GM18517 (cell line): ENCODE measurements at regions not wholly inside any gene's neighbourhood (a gene's known extent, or its start where the extent isn't known, plus 50 kb on each side); places are given as distances from the start of the nearest gene placed in this dataset.
"Not testable (repeated sequence)": the region's sequence is repeated elsewhere in the genome, so short reads cannot be mapped to it uniquely, and the experiment has no call there.

Experiments
- ATAC-seq: cut with Tn5 transposase; IDR thresholded peaks from one replicate; pipeline ENCODE4 v1.9.1; 2021; ENCODE audit warnings: mild to moderate bottlenecking, moderate library complexity; ENCODE audit not compliant: unreplicated experiment

DNA sequence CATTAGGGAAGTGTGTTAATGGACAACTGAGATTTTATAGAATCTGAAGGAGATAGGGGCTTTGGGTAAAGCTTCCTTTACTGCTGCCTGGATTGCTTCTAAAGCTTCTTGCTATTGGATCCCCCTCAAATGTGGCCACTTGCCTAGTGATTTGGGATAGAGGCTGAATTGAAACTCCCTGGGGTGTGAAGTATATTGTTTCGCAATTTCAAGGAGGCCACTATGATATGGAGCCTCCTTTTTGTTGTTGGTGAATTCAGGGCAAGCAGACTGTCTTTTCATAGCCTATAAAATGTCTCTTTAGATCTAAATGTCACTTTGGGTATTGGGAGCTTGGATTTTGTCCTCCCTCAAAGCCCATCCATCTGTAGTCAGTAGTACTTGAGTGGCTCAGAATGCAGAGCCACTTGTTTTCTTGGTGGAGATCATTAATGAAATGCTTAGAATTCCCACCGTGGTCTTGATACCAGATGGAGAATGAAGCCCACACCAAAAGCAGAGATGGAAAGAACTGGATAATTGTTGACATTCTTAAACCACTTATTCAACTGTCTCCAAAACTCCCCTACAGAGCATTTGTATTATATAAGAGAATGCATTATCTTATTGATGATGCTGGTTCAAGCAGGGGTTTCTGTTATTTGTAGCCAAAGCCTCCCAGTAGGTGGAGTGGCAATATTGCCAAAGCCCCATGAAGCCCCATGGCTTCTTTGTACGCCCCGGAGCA, 144.3 kb upstream of the KCNE2 start:
- no peak for ATAC-seq

DNA sequence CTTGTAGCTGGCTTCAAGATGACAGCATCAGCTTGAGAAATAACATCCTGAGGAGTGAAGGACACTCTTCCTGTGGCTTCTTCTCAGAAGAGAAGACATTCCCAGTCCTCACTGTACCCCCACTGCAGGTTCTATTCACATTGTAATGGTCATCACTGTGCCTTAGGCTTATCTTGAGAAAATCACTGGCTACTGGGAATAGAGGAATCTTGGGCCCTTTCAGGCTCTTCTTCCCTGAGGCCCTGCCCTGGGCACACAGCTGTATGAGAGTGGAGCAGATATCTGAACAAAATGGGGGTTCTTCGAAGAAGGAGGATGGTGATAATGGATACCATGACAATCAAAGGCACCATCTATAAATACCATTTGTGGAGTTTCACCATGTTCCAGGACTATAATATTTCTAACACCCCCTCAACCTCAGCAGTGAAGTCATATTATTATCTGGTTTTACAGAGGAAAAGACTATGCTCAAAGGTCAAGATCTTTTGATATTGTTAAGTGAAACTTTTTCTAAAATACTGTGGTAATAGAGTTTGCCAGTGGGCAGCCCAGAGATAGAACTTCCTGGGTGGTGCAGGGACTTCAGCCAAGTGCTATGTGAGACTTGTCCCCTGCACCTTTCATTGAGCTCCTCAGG, 143.1 kb upstream of the KCNE2 start:
- no peak for ATAC-seq

DNA sequence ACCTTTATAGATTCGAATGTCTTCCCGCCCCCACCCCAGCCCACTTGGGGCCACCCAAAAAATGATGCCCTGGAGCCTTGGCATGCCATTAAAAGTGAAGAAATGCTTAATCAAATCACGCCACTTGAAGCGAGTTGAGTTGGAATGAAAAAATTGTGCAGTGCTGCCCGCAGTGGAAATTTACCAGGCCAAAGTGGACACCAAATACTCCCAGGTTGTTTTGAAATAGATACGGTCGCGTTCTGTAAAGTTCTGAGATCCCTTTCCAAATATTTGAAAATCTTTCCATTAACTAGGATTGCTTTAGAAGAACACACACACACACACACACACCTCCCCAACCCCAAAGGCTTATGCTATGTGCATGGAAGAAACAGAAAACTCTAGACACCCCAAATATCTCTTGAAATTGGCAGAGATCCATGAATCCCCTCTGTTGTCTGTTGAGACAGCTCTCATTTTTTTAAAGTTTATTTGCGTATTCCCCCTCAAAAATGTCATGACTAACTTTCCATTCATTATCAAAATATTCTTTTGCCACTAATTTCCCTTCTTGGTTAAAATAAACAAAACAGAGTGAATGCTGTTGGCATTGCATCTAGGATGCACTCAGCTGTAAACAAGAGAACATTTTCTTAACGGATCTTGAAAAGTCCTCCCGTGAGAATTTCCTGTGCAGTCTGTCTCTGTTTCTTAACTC, 142.3 kb upstream of the KCNE2 start:
- ATAC-seq: no peak

DNA sequence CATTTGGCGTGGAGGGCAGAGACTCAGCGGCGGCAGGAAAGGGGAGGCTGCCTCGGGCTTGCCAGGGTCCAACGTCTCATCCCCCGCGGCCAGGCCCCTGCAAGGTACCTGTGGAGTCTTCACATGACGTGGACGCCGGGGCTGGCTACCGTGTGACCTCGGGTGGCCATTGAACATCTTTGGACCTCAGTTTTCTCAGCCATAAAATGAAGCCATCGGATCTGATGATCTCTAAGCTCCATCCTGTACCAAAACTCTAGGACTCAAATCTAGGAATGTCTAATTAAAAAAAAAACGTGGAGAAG, 141.8 kb upstream of the KCNE2 start:
- no peak for ATAC-seq

DNA sequence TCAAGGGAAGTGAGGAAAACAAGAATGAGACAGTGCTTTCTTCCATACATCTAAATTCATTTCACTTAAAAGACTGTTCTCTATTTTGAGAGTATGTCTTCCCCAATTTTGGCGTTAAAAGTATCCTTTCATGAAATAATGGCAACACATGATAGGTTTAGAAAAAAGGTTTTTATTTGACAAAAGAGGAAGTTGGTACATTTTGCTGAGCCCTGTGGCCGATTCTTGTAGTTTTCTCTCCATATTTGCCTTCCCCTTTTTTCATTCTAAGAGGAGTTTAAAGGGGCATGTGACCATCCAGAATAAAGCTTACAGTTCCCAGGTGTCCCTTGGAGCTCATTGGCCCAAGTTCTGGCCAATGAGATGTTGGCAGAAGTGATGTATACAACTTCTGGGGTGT, 140.4 kb upstream of the KCNE2 start:
- no peak for ATAC-seq

DNA sequence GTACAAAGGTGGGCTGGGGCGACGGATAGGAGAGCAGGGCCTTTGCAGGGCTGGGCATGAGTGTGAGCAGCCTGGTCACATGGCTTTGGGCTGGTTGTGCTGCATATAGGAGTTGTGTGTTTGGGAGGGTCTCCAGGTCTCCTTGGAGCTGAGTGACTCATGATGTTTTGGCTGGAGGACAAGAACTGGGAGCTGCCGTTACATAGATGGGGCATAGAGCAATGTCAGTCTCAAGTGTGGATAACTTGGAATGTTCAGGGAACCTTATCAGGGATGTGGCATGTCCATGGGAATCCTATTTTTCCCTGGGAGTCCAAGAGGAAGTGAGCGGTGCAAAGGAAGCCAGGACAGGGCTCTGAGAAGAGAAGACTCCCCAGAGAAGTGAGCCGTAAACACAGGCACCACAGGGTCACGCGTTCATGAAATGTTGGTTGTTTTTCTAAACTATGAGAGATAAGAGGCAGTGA, 136.4 kb upstream of the KCNE2 start:
- ATAC-seq: no peak

DNA sequence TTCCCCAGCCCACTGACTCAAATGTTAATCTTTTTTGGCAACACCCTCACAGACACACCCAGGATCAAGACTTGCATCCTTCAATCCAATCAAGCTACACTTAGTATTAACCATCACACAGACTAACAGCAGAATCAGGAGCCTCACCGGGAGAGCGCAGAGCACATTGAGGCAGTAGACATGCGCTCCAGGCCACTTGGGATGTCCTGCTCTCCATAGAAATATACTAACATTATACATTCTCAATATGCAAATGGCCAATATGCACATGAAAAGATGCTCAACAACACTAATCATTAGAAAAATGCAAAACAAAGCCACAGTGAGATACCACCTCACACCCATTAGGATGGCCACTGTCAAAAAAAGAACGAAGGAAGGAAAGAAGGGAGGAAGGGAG, 135.0 kb upstream of the KCNE2 start:
- no peak for ATAC-seq

DNA sequence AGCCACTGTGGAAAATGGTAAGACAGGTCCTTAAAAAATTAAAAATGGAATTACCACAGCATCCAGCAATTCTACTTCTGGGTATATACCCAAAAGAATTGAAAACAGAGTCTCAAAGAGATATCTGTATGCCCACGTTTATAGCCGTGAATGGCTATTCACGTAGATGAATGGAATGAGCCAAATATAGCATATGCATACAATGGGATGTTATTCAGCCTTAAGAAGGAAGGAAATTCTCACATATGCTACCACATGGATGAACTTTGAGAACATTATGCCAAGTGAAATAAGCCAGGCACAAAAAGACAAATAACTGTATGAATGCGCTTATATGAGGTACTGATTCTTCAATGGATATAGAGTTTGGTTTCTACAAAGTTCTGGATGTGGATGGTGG, 134.5 kb upstream of the KCNE2 start:
- ATAC-seq: no peak

DNA sequence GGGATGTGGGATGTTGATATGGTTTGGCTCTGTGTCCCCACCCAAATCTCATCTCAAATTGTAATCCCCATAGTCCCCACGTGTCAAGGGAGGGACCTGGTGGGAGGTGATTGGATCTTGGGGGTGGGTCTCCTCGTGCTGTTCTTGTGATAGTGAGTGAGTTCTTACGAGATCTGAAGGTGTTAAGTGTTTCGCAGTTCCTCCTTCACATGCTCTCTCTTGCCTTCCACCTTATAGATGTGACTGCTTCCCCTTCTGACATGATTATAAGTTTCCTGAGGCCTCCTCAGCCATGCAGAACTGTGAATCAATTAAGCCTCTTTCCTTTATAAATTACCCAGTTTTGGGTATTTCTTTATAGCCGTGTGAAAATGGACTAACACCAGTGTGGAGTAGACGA, 130.1 kb upstream of the KCNE2 start:
- not testable (repeated sequence) for ATAC-seq

DNA sequence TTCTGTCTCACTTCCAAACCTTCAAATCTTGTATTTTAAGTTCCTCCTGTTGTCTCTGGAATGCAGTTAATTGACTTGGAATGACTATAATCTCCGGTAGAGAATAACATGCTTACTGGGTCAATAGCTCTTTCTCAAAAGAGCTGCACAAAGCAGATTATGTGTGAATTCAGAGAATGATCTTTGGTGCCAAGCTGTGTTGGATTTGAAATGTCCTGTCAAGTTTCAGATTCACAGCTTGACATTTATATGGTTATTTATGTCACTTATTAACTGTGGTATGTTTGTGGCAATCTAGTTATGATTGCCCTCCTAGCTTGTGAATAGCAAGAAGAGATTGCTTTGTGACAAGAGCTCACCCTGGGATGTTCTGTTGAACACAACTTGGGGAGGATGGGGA, 128.3 kb upstream of the KCNE2 start:
- ATAC-seq: no peak

DNA sequence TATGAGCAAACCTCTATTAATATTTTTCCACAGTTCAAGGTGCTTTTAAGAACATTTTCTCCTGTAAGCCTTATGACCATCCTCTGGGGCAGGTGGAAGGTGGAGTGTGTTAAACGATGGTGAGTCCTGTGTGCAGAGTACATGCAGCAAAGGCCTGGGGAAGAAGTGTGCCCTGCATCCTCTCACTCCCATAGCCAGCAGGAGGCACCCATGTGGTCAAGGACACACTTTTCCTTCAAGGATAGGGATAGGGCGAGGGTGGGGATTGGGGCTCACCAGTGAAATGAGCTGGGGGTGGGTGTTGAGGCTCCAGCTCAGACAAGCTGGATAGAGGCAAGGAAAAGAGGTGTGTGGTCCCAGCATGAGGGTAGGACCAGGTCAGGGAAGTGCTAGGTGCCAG, 120.8 kb upstream of the KCNE2 start:
- ATAC-seq: no peak

DNA sequence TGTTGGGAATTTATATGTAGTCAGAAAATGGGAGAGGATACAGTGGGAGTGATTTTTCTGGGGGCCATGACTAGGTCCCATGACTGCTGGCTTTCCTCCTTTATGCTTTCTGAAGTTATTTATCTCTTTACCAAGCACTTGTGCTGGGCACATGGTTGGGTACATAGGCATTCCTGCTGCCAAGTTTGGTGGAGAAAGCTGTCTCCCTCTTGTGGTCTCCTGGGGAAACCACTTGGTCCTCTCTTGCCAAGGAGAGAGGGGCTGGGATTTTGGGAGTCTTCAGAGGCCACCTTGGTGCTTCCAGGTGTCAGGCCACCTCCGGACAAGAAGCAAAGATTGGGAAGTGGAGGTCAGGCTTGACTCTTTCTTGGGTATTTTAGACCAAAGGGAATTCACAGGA, 120.2 kb upstream of the KCNE2 start:
- no peak for ATAC-seq

DNA sequence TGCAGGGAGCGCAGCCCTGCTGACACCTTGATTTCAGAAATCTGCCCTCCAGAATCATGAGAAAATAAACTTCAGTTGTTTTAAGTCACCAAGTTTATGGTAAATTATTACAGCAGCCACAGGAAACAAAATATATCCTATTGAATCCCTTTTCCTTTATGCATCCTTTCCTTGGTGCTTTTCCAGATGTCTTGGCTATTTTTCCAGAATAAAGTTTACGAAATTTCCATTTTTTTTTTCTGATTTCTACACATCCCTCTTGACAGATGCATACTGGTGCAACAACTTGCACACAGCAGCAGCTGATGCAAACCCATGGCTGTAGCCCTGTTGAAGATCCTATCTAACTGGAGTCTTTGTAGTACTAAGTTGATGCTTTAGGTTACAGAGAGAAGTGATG, 111.1 kb upstream of the KCNE2 start:
- no peak for ATAC-seq

DNA sequence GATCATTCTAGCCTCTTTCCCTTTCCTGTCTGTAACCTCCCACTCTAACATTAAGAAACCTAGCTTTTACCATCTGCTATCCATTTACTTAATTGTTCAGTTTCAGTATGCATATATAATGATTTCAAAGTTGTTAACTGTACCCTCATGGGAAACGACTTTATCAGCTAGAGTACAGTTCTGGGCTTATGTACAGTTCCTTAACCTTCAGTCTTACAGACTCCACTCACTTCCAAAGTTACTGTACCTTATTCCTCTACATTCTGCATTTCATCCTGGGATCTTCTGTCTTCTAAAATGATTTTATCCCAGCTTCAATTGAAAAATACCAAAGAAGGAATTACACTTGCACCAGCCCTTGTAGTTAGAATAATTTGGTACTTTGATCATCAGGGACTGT, 108.7 kb upstream of the KCNE2 start:
- ATAC-seq: no peak

DNA sequence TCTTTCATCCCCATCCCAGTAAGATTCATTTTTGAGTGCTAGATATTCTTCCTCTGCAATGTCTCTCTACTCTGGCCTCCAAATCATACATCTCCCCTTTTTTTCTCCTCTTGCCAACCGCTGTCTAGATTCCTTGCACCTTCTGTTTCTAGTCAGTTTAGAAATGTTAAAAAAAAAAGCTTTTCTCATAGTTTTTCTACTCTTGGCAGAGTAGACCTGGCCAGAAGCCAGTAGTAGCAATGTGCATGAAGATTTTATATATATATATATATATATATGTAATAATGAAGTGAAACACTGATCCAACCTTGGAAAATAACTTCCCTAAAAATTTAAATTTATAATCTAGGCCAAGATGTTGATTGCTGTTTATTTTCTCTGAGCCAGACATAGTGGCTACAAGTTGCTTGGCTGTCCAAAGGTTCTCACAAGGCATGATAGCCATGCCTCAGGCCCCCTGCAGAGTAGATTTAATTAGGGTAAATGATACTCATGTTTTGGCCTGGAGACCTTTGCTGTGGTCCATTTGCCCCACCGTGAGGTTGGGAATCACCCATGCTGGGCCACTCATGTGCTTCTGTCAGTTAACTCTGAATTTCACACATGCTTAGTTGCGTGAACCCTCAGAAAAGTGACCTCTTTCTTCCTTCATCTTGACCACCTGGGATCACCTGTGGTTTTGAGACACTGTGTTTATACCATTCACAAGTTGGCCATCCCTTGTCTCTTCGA, 103.4 kb upstream of the KCNE2 start:
- ATAC-seq: no peak

DNA sequence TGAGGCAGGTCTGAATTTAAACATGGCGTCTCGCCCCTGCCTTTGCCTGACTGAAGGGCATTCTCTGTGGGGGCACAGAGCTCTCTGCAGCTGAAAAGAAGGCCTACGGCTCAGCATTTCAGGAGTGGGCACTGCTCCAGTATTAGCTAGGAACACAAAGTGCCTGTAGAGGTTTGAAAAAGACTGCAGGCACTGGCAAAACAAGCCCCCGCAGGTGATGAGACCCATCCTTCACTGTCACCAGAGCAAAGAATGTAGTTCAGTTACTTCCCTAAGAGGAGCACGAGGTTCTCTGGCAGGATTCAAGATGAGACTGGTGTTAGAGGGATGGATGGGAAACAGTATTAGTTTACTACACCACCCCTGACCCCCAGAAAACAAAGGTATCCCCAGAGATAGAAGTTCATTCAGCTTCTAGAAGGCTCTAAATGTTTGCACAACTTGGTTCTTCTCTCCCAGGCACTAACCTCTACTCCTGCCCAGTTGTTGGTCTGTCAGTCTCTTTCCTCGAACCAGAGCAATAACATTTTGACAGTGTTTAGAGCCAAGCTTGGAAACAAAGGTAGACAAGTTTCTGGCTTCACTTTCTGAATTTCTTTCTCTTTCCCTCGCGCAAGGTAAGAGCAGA, 101.9 kb upstream of the KCNE2 start:
- ATAC-seq: no peak

DNA sequence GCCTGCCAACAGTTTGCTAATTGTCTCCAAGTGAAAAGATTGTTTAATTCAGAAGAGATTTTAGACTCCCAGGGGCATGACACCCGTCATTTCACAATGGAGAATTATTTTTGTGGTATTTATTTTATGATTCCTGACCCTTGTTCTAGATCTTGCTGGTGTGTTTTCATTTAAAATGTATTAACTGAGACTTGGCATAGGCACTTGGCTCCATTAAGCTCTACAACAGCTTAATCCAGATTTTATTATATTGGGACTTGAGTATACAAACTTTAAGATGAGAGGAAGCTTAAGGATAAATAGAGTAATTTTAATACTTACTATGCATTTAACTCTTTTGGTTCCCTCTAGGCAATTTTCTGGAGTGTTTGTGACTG, 101.3 kb upstream of the KCNE2 start:
- no peak for ATAC-seq

DNA sequence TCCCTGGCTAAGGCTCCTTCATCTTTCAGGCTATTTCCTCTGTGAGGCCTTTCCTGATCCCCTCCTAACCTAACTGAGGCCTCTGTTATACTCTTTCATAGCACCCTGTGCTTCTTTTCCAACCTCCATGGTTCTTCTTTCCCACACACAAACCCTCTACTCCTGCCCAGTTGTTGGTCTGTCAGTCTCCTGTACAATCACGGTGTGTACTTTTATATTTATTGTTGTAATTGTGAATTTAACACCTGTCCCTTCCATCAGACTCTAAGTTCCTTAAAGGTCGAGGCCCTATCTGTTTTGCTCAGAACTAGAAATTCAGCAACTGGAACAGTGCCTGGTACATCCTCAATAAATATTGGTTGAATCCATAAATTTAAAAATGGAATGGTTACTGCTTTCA, 100.2 kb upstream of the KCNE2 start:
- no peak for ATAC-seq

DNA sequence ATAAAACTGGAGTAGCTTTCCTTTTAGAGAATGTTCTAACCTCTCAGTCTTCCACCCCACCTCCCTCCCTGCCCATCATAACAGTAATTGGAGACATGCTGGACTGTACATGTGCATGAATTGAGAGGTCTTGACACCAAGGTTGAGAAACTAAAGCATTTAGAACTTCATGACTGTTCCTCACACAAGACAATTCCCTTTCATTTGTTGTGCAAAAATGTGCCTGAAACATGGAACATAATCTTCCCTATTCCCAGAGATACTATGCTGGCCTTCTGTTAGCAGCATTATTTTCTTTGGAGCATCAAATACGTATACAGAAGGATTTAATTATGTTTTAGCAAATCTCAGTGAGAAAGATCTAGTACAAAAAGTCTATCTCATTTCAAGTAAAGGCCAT, 97.5 kb upstream of the KCNE2 start:
- no peak for ATAC-seq

DNA sequence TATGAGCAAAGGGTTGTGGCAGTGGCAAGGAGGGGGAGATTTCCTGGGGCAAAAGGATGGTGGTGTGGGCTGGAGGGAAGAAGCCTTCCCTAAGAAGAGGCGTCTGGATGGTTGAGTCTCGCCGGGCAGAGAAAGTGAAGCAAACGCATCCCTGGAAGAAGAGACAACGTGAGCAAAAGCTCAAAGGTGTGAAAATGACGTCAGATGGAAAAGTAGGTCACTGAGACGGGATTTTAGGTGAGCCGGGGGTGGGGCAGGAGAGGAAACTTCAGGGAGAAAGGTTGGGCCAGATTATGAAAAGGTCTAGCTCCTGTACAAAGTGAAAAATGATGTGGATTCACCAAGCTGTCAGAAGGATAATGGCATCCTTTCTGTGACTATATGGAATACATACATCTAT, 95.3 kb upstream of the KCNE2 start:
- ATAC-seq: no peak

DNA sequence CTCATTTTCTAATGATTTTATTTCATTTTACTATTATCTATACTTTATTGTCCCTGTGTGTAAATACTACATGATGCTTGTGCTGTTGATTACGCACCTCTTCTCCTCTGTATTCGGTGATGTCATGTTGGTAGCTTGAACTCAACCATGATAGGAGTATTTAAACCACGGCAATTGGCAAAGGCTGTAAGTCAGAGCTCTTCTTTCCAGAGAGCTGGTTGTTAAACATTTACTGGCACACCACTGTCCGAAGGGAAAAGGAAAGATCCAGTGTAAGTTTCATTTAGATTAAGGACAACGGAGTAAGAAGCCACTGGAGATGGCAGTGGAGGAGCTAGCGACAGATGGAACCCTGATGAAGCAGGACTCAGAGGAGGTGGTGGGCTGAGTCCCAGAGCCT, 93.4 kb upstream of the KCNE2 start:
- ATAC-seq: no peak
